ENCODE measurements at regions not wholly inside any gene's neighbourhood (a gene's known extent, or its start where the extent isn't known, plus 50 kb on each side); places are given as distances from the start of the nearest gene placed in this dataset.

GRCh38 chr13:59305896-59306295, 857.8 kb downstream of the DIAPH3 start:
- TF ChIP-seq REST (IDR thresholded peaks at IDR 0.05; ENCODE audit: low read depth, low read length) (no peak), CTCF (IDR thresholded peaks at IDR 0.05) (no peak), JUND (IDR thresholded peaks at IDR 0.05) (no peak), EZH2phosphoT487 (IDR thresholded peaks at IDR 0.05; ENCODE audit: borderline replicate concordance, low read depth) (no peak), RFX5 (IDR thresholded peaks at IDR 0.05; ENCODE audit: low read length) (no peak), PBX3 (IDR thresholded peaks at IDR 0.05) (no peak), MEF2A (IDR thresholded peaks at IDR 0.05; ENCODE audit: borderline replicate concordance, low read depth) (no peak), SMC3 (IDR thresholded peaks at IDR 0.05; ENCODE audit: low read depth, low read length) (no peak), TAF1 (IDR thresholded peaks at IDR 0.05; ENCODE audit: borderline replicate concordance, low read depth, low read length) (no peak), SIN3A (IDR thresholded peaks at IDR 0.05; ENCODE audit: borderline replicate concordance, low read depth, low read length) (no peak), POLR2AphosphoS5 (IDR thresholded peaks at IDR 0.05; ENCODE audit: low read depth, low read length) (no peak)
